OCI-LY7 (cell line): ENCODE measurements at regions not wholly inside any gene's neighbourhood (a gene's known extent, or its start where the extent isn't known, plus 50 kb on each side); places are given as distances from the start of the nearest gene placed in this dataset.

Experiments used
- BruUV-seq: library from RNA; stranded (reverse); fragments of 400-500 nt; replicated peaks from 2 replicates; lab custom pipeline; 2021; lab: Mats Ljungman, UMichigan
- CTCF ChIA-PET: fragments of 300-600 bp; sonication (Branson Sonifier 250); formaldehyde crosslinking; loops from one replicate; lab custom pipeline; 2022; ENCODE audit warnings: antibody characterized with exemption; ENCODE audit not compliant: unreplicated experiment; lab: Charles Lee
- POLR2A ChIA-PET: fragments of 300-600 bp; sonication (Branson Sonifier 250); formaldehyde crosslinking; loops from one replicate; lab custom pipeline; 2022; ENCODE audit warnings: antibody characterized with exemption; lab: Charles Lee
- DNase-seq: peaks from one replicate; pipeline ENCODE4 v3.0.0-alpha.2; 2015; ENCODE audit warnings: low spot score
- H2AFZ ChIP-seq: fragments of 200-600 bp; sonication (generic), shearing (Covaris generic); 2 replicates; pipeline ENCODE4 v1.6.1; 2014; ENCODE audit warnings: mild to moderate bottlenecking, antibody characterized with exemption, low read length, moderate library complexity
- H3K27ac ChIP-seq: fragments of 200-600 bp; sonication (generic); 2 replicates; pipeline ENCODE4 v1.5.1; 2014; ENCODE audit warnings: mixed run types, low read depth, mild to moderate bottlenecking, moderate library complexity, low read length, inconsistent platforms; ENCODE audit not compliant: poor library complexity, severe bottlenecking
- H3K36me3 ChIP-seq: fragments of 200-600 bp; sonication (generic); 2 replicates; pipeline ENCODE4 v1.6.1; 2014; ENCODE audit warnings: mild to moderate bottlenecking, antibody characterized with exemption, low read length, moderate library complexity, mixed read lengths; ENCODE audit not compliant: insufficient read depth
- H3K4me1 ChIP-seq: fragments of 200-600 bp; sonication (generic); 2 replicates; pipeline ENCODE4 v1.5.1; 2014; ENCODE audit warnings: mild to moderate bottlenecking, low read length; ENCODE audit not compliant: insufficient read depth, poor library complexity, severe bottlenecking
- H3K4me2 ChIP-seq: fragments of 200-600 bp; sonication (generic); 2 replicates; pipeline ENCODE4 v1.6.1; 2014; ENCODE audit warnings: mild to moderate bottlenecking, low read length
- H3K4me3 ChIP-seq: fragments of 200-600 bp; sonication (generic); 2 replicates; pipeline ENCODE4 v1.5.1; 2014; ENCODE audit warnings: mild to moderate bottlenecking, low read depth, low read length; ENCODE audit not compliant: poor library complexity, severe bottlenecking
- H3K79me2 ChIP-seq: fragments of 200-600 bp; sonication (generic); 2 replicates; pipeline ENCODE4 v1.6.1; 2016; ENCODE audit warnings: low read depth, mild to moderate bottlenecking, low read length, moderate library complexity, mixed read lengths; ENCODE audit not compliant: insufficient read depth
- H3K9me2 ChIP-seq: fragments of 200-600 bp; sonication (generic); 2 replicates; pipeline ENCODE4 v1.6.1; 2016; ENCODE audit warnings: mild to moderate bottlenecking, low read length, mixed read lengths; ENCODE audit not compliant: insufficient read depth
- H3K9me3 ChIP-seq: fragments of 200-600 bp; sonication (generic); 2 replicates; pipeline ENCODE4 v1.6.1; 2014; ENCODE audit warnings: mild to moderate bottlenecking, mixed run types, low read length, mixed read lengths
- H4K20me1 ChIP-seq: fragments of 200-600 bp; sonication (generic); 2 replicates; pipeline ENCODE4 v1.6.1; 2014; ENCODE audit warnings: mild to moderate bottlenecking, antibody characterized with exemption, low read length, moderate library complexity, mixed read lengths; ENCODE audit not compliant: insufficient read depth
- CTCF ChIP-seq: fragments of 200-600 bp; sonication (generic); conservative IDR thresholded peaks from 2 replicates; pipeline ENCODE4 v1.5.1; 2014; ENCODE audit warnings: mild to moderate bottlenecking, antibody characterized with exemption, low read length, moderate library complexity, mixed read lengths
- EZH2phosphoT487 ChIP-seq: fragments of 200-600 bp; sonication (generic); IDR thresholded peaks from 2 replicates; pipeline ENCODE4 v1.6.1; 2018; ENCODE audit warnings: low read depth, borderline replicate concordance, mild to moderate bottlenecking, mixed run types, antibody characterized with exemption, low read length, moderate library complexity, mixed read lengths
- intact Hi-C: fragments of 100-400 bp; cut with micrococcal nuclease; formaldehyde crosslinking; loops from one replicate; pipeline ENCODE4 v1.10.0; 2022; ENCODE audit not compliant: unreplicated experiment

GRCh38 chr6:9401960-9402359 is 966.6 kb upstream of the SLC35B3 start:
- Histone ChIP-seq H3K4me1 (no peaks in the 10 kb centered on the region), H4K20me1 (no peaks in the 10 kb centered on the region), H2AFZ (no peak overlapping the region), H3K27ac (no peak overlapping the region), H3K4me3 (no peak overlapping the region), H3K9me2 (no peaks in the 10 kb centered on the region), H3K4me2 (no peak overlapping the region), H3K79me2 (no peaks in the 10 kb centered on the region), H3K9me3 (no peaks in the 10 kb centered on the region), H3K36me3 (no peaks in the 10 kb centered on the region)
- POLR2A ChIA-PET, result interaction anchor here (1.0 kb wide), 1 partner anchor 11 kb away, joined by 3 read pairs; no protein-coding TSS in a partner anchor
- TF ChIP-seq EZH2phosphoT487 (no peak), CTCF (no peak)
- intact Hi-C loops, result no loop called here
- BruUV-seq, result no TSS peak
- CTCF ChIA-PET, result no interaction called here
- DNase-seq, result no peak

GRCh38 chr6:9399916-9400315 is 964.6 kb upstream of the SLC35B3 start:
- Histone ChIP-seq H3K79me2 (no peaks in the 10 kb centered on the region), H3K27ac (no peak overlapping the region), H2AFZ (no peak overlapping the region), H3K4me1 (no peaks in the 10 kb centered on the region), H4K20me1 (no peaks in the 10 kb centered on the region), H3K4me3 (no peak overlapping the region), H3K9me3 (no peaks in the 10 kb centered on the region), H3K9me2 (no peaks in the 10 kb centered on the region), H3K4me2 (no peak overlapping the region), H3K36me3 (no peaks in the 10 kb centered on the region)
- TF ChIP-seq EZH2phosphoT487 (no peak), CTCF (no peak)
- ChIA-PET CTCF (no interaction called here), POLR2A (no interaction called here)
- no peak for DNase-seq
- BruUV-seq, result no TSS peak
- intact Hi-C loops, result no loop called here

- CTCF ChIA-PET, result no interaction called here
- no peak overlapping the region for H3K27ac ChIP-seq
- H3K79me2 ChIP-seq, result no peaks in the 10 kb centered on the region
- no peak overlapping the region for H2AFZ ChIP-seq
- no peak overlapping the region for H3K4me2 ChIP-seq
- H3K4me3 ChIP-seq, result no peak overlapping the region
- H3K36me3 ChIP-seq, result no peaks in the 10 kb centered on the region
- intact Hi-C loops, result no loop called here
- H3K4me1 ChIP-seq, result no peaks in the 10 kb centered on the region
- POLR2A ChIA-PET, result no interaction called here
- H3K9me2 ChIP-seq, result no peaks in the 10 kb centered on the region
- no peak for TF ChIP-seq CTCF
- no peak for TF ChIP-seq EZH2phosphoT487
- BruUV-seq, result no TSS peak
- H4K20me1 ChIP-seq, result no peaks in the 10 kb centered on the region
- H3K9me3 ChIP-seq, result no peaks in the 10 kb centered on the region
- DNase-seq, result no peak
Measured at GRCh38 chr6:9398767-9399373, 963.5 kb upstream of the SLC35B3 start.
